ENCODE measurements at regions not wholly inside any gene's neighbourhood (a gene's known extent, or its start where the extent isn't known, plus 50 kb on each side); places are given as distances from the start of the nearest gene placed in this dataset.

GRCh38 chr18:6601241-6601640 lies 128.3 kb upstream of the ARHGAP28 start:
- Histone ChIP-seq H3K79me2 (ENCODE audit: insufficient read depth, low read length) (no peaks in the 10 kb centered on the region), H3K4me1 (ENCODE audit: control insufficient read depth in 1 of 2, insufficient read depth in 2 of 2, low read length in 2 of 2) (no peaks in the 10 kb centered on the region), H3K9me3 (replicated peaks in 1 of 2; ENCODE audit: control insufficient read depth in 1 of 2, insufficient read depth in 1 of 2, low read length in 2 of 2) (peaks cover 0 to 10% of the 10 kb centered on the region in 2 donors), H3K27me3 (ENCODE audit: control insufficient read depth in 2 of 2, insufficient read depth in 2 of 2, low read length in 2 of 2) (no peaks in the 10 kb centered on the region), H3K36me3 (replicated peaks in 1 of 2; ENCODE audit: control insufficient read depth in 1 of 2, insufficient read depth in 2 of 2, low read length in 2 of 2) (no peaks in the 10 kb centered on the region), H3K4me2 (replicated peaks; ENCODE audit: extremely low read depth, low read length, poor library complexity, severe bottlenecking) (no peak overlapping the region), H3K9ac (ENCODE audit: insufficient read depth, low read length, poor library complexity, severe bottlenecking) (no peak overlapping the region), H4K20me1 (ENCODE audit: insufficient read depth, low read length) (no peaks in the 10 kb centered on the region), H3K4me3 (replicated peaks in 1 of 3; ENCODE audit: low read depth in 2 of 3, low read length in 3 of 3) (no peak overlapping the region), H2AFZ (ENCODE audit: insufficient read depth, low read depth, low read length, poor library complexity, severe bottlenecking) (no peak overlapping the region), H3K27ac (ENCODE audit: low read depth in 1 of 2, low read length in 2 of 2) (no peak overlapping the region)
- no peak overlapping the region for H3K27ac Mint-ChIP-seq
- H3K9me3 Mint-ChIP-seq: peaks cover 0 to 9% (median 3%) of the 10 kb centered on the region in 7 donors
- WGBS (ENCODE audit: insufficient coverage): 89% methylated on average over 6 of the region's 6 CpGs
- TF ChIP-seq CTCF (IDR thresholded peaks at IDR 0.05): no peak
- intact Hi-C loops (cut with micrococcal nuclease): no loop called here
- H3K36me3 Mint-ChIP-seq: no peaks in the 10 kb centered on the region
- no peaks in the 10 kb centered on the region for H3K4me1 Mint-ChIP-seq
- DNase-seq: no peak
- no peak overlapping the region for H3K4me3 Mint-ChIP-seq
- H3K27me3 Mint-ChIP-seq (ENCODE audit: low read depth in 3 of 3): peaks cover 0 to 2% (median 2%) of the 10 kb centered on the region in 3 donors

- H3K36me3 Mint-ChIP-seq: no peaks in the 10 kb centered on the region
- peaks cover 0 to 9% (median 3%) of the 10 kb centered on the region in 7 donors for H3K9me3 Mint-ChIP-seq
- peaks cover 0 to 2% (median 2%) of the 10 kb centered on the region in 3 donors for H3K27me3 Mint-ChIP-seq (ENCODE audit: low read depth in 3 of 3)
- Histone ChIP-seq H3K4me2 (replicated peaks; ENCODE audit: extremely low read depth, low read length, poor library complexity, severe bottlenecking) (no peak overlapping the region), H3K36me3 (replicated peaks in 1 of 2; ENCODE audit: control insufficient read depth in 1 of 2, insufficient read depth in 2 of 2, low read length in 2 of 2) (no peaks in the 10 kb centered on the region), H4K20me1 (ENCODE audit: insufficient read depth, low read length) (no peaks in the 10 kb centered on the region), H3K4me1 (ENCODE audit: control insufficient read depth in 1 of 2, insufficient read depth in 2 of 2, low read length in 2 of 2) (no peaks in the 10 kb centered on the region), H2AFZ (ENCODE audit: insufficient read depth, low read depth, low read length, poor library complexity, severe bottlenecking) (no peak overlapping the region), H3K79me2 (ENCODE audit: insufficient read depth, low read length) (no peaks in the 10 kb centered on the region), H3K27me3 (ENCODE audit: control insufficient read depth in 2 of 2, insufficient read depth in 2 of 2, low read length in 2 of 2) (no peaks in the 10 kb centered on the region), H3K9ac (ENCODE audit: insufficient read depth, low read length, poor library complexity, severe bottlenecking) (no peak overlapping the region), H3K27ac (ENCODE audit: low read depth in 1 of 2, low read length in 2 of 2) (no peak overlapping the region), H3K4me3 (replicated peaks in 1 of 3; ENCODE audit: low read depth in 2 of 3, low read length in 3 of 3) (no peak overlapping the region), H3K9me3 (replicated peaks in 1 of 2; ENCODE audit: control insufficient read depth in 1 of 2, insufficient read depth in 1 of 2, low read length in 2 of 2) (peaks cover 0 to 10% of the 10 kb centered on the region in 2 donors)
- DNase-seq: no peak
- H3K4me3 Mint-ChIP-seq: no peak overlapping the region
- 90% methylated on average over 4 of the region's 5 CpGs for WGBS (ENCODE audit: insufficient coverage)
- no peaks in the 10 kb centered on the region for H3K4me1 Mint-ChIP-seq
- intact Hi-C loops (cut with micrococcal nuclease): no loop called here
- H3K27ac Mint-ChIP-seq: no peak overlapping the region
- TF ChIP-seq CTCF (IDR thresholded peaks at IDR 0.05): no peak
Observed at GRCh38 chr18:6602365-6602764, 127.2 kb upstream of the ARHGAP28 start.

Data from CD14-positive monocyte (primary cell).